GM23338 (cell line): ENCODE measurements at regions not wholly inside any gene's neighbourhood (a gene's known extent, or its start where the extent isn't known, plus 50 kb on each side); places are given as distances from the start of the nearest gene placed in this dataset.

Experiments
- ATAC-seq: fragments of 200-7000 bp; cut with Tn5 transposase; 3 replicates; pipeline ENCODE4 v1.9.1; 2020
- DNase-seq: peaks from one replicate; pipeline ENCODE4 v3.0.0-alpha.2; 2015; ENCODE audit warnings: low spot score
- H2AFZ ChIP-seq: fragments of 200-600 bp; sonication (generic); 2 replicates; pipeline ENCODE4 v1.8.0; 2016; ENCODE audit warnings: antibody characterized with exemption, mild to moderate bottlenecking, moderate library complexity
- H3F3A ChIP-seq: fragments of 200-600 bp; sonication (generic); replicated peaks from 2 replicates; pipeline ENCODE4 v1.8.0; 2017; ENCODE audit warnings: antibody characterized with exemption, mixed run types, low read depth
- H3K27ac ChIP-seq: fragments of 200-600 bp; sonication (generic); 2 replicates; pipeline ENCODE4 v1.6.1; 2016; ENCODE audit warnings: low read depth
- H3K27me3 ChIP-seq: fragments of 200-600 bp; sonication (generic); 2 replicates; pipeline ENCODE4 v1.8.0; 2016; ENCODE audit warnings: mild to moderate bottlenecking, mixed run types, moderate library complexity; ENCODE audit not compliant: insufficient read depth
- H3K36me3 ChIP-seq: fragments of 200-600 bp; sonication (generic); 2 replicates; pipeline ENCODE4 v1.8.0; 2016; ENCODE audit warnings: mild to moderate bottlenecking; ENCODE audit not compliant: insufficient read depth
- H3K4me1 ChIP-seq: fragments of 200-600 bp; sonication (generic); 2 replicates; pipeline ENCODE4 v1.8.0; 2016; ENCODE audit warnings: mild to moderate bottlenecking, moderate library complexity; ENCODE audit not compliant: insufficient read depth
- H3K4me2 ChIP-seq: fragments of 200-600 bp; sonication (generic); 2 replicates; pipeline ENCODE4 v1.7.1; 2017; ENCODE audit warnings: mixed run types
- H3K4me3 ChIP-seq: fragments of 200-600 bp; sonication (generic); 2 replicates; pipeline ENCODE4 v1.6.1; 2016; ENCODE audit warnings: mixed run types
- H3K79me2 ChIP-seq: fragments of 200-600 bp; sonication (generic); replicated peaks from 2 replicates; pipeline ENCODE4 v1.8.0; 2017; ENCODE audit warnings: mild to moderate bottlenecking; ENCODE audit not compliant: insufficient read depth
- H3K9me2 ChIP-seq: fragments of 200-600 bp; sonication (generic); 2 replicates; pipeline ENCODE4 v1.8.0; 2017; ENCODE audit not compliant: insufficient read depth
- H4K20me1 ChIP-seq: fragments of 200-600 bp; sonication (generic); replicated peaks from 2 replicates; pipeline ENCODE4 v1.8.0; 2017; ENCODE audit warnings: mild to moderate bottlenecking; ENCODE audit not compliant: insufficient read depth
- H3K27ac Mint-ChIP-seq: 2 replicates; pipeline ENCODE4 v1.8.0; 2020; ENCODE audit warnings: inconsistent platforms, mild to moderate bottlenecking, moderate library complexity, mixed read lengths
- H3K27me3 Mint-ChIP-seq: 3 replicates; pipeline ENCODE4 v1.8.0; 2022; ENCODE audit warnings: low read depth, mild to moderate bottlenecking, moderate library complexity, mixed read lengths, inconsistent platforms; ENCODE audit not compliant: insufficient read depth, poor library complexity
- H3K36me3 Mint-ChIP-seq: 3 replicates; pipeline ENCODE4 v1.8.0; 2021; ENCODE audit warnings: low read depth, mild to moderate bottlenecking, inconsistent platforms, moderate library complexity, mixed read lengths
- H3K4me1 Mint-ChIP-seq: 3 replicates; pipeline ENCODE4 v1.8.0; 2020; ENCODE audit warnings: mild to moderate bottlenecking, inconsistent platforms, mixed read lengths
- H3K4me3 Mint-ChIP-seq: 3 replicates; pipeline ENCODE4 v1.8.0; 2021; ENCODE audit warnings: moderate library complexity, mild to moderate bottlenecking, inconsistent platforms, mixed read lengths
- H3K9me3 Mint-ChIP-seq: 3 replicates; pipeline ENCODE4 v1.8.0; 2020; ENCODE audit warnings: moderate library complexity, mild to moderate bottlenecking, inconsistent platforms, mixed read lengths
- CREB1 ChIP-seq: fragments of 250-450 bp; sonication (Bioruptor Pico); IDR thresholded peaks from 2 replicates; pipeline ENCODE4 v1.5.0; 2020; ENCODE audit warnings: low read depth, mild to moderate bottlenecking, moderate library complexity
- CTCF ChIP-seq, 2 experiments: fragments of 200-600 bp in 1 of 2; sonication (generic) in 1 of 2; conservative IDR thresholded peaks; 2 replicates each; pipeline versions ENCODE4 v1.5.1 to v1.6.1; 2016 to 2017; ENCODE audit warnings: antibody characterized with exemption in 2 of 2, low read depth in 2 of 2, mild to moderate bottlenecking in 2 of 2, moderate library complexity in 1 of 2
- ETS1 ChIP-seq: IDR thresholded peaks from 2 replicates; pipeline ENCODE4 v1.6.1; 2016; ENCODE audit warnings: antibody characterized with exemption
- EZH2 ChIP-seq: fragments of 200-600 bp; sonication (generic); IDR thresholded peaks from one replicate; pipeline ENCODE4 v1.8.0; 2017; ENCODE audit warnings: antibody characterized with exemption, mild to moderate bottlenecking, low read depth; ENCODE audit not compliant: unreplicated experiment
- EZH2phosphoT487 ChIP-seq: fragments of 200-600 bp; sonication (generic); IDR thresholded peaks from one replicate; pipeline ENCODE4 v1.8.1; 2018; ENCODE audit warnings: antibody characterized with exemption; ENCODE audit not compliant: unreplicated experiment
- JUNB ChIP-seq: IDR thresholded peaks from one replicate; pipeline ENCODE4 v1.6.1; 2016; ENCODE audit warnings: antibody characterized with exemption; ENCODE audit not compliant: unreplicated experiment
- NANOG ChIP-seq: IDR thresholded peaks from 2 replicates; pipeline ENCODE4 v1.6.1; 2016; ENCODE audit warnings: antibody characterized with exemption, borderline replicate concordance
- POLR2AphosphoS5 ChIP-seq: IDR thresholded peaks from 2 replicates; pipeline ENCODE4 v1.6.1; 2016; ENCODE audit warnings: antibody characterized with exemption, low read depth
- REST ChIP-seq: IDR thresholded peaks from one replicate; pipeline ENCODE4 v1.6.1; 2018; ENCODE audit warnings: antibody characterized with exemption; ENCODE audit not compliant: unreplicated experiment
- STAT1 ChIP-seq: IDR thresholded peaks from one replicate; pipeline ENCODE4 v1.6.1; 2016; ENCODE audit warnings: antibody characterized with exemption; ENCODE audit not compliant: unreplicated experiment
- ZNF114 ChIP-seq: fragments of 250-450 bp; sonication (Bioruptor Pico); IDR thresholded peaks from 2 replicates; pipeline ENCODE4 v1.5.0; 2020; ENCODE audit warnings: mild to moderate bottlenecking, moderate library complexity
- ZNF331 ChIP-seq: fragments of 250-450 bp; sonication (Bioruptor Pico); IDR thresholded peaks from 2 replicates; pipeline ENCODE4 v1.5.0; 2020; ENCODE audit warnings: low read depth, mild to moderate bottlenecking, moderate library complexity
- ZNF462 ChIP-seq: fragments of 250-450 bp; sonication (Bioruptor Pico); IDR thresholded peaks from 2 replicates; pipeline ENCODE4 v1.5.0; 2020; ENCODE audit warnings: mild to moderate bottlenecking, moderate library complexity

GRCh38 chrX:22325096-22325495 is 52.4 kb downstream of the CBLL2 start:
- no peak overlapping the region for H3K27ac Mint-ChIP-seq

More at GRCh38 chrX:22325096-22325495, 52.4 kb downstream of the CBLL2 start:
- H3K36me3 Mint-ChIP-seq = no peaks in the 10 kb centered on the region
- no peak for TF ChIP-seq ZNF114
- TF ChIP-seq CTCF (conservative IDR thresholded peaks at IDR 0.05; ENCODE audit: low read depth in 2 of 2) = no peak
- no peak for TF ChIP-seq EZH2
- no peak for TF ChIP-seq POLR2AphosphoS5
- no peak for TF ChIP-seq ZNF331
- no peak for TF ChIP-seq CREB1 (CRISPR knock-in tag)
- no peak for TF ChIP-seq REST
- no peak for TF ChIP-seq JUNB
- no peak for TF ChIP-seq STAT1
- no peak for TF ChIP-seq NANOG
- no peak for TF ChIP-seq EZH2phosphoT487
- no peak for TF ChIP-seq ETS1
- no peak for TF ChIP-seq ZNF462 (CRISPR knock-in tag)
- no peak overlapping the region for H3K4me2 ChIP-seq
- no peak overlapping the region for H3K27ac ChIP-seq
- no peak for ATAC-seq
- DNase-seq = no peak
- H3F3A ChIP-seq = no peaks in the 10 kb centered on the region
- no peak overlapping the region for H2AFZ ChIP-seq
- H3K9me3 Mint-ChIP-seq = no peaks in the 10 kb centered on the region
- no peaks in the 10 kb centered on the region for H3K27me3 Mint-ChIP-seq
- no peaks in the 10 kb centered on the region for H3K27me3 ChIP-seq
- no peaks in the 10 kb centered on the region for H4K20me1 ChIP-seq
- H3K9me2 ChIP-seq = no peaks in the 10 kb centered on the region
- H3K4me3 Mint-ChIP-seq = no peak overlapping the region
- H3K36me3 ChIP-seq = no peaks in the 10 kb centered on the region
- peaks cover 5% of the 10 kb centered on the region for H3K4me1 ChIP-seq
- H3K4me1 Mint-ChIP-seq = peaks cover 12% of the 10 kb centered on the region
- H3K4me3 ChIP-seq = no peak overlapping the region
- no peaks in the 10 kb centered on the region for H3K79me2 ChIP-seq
